Colonic mucosa (tissue), 4 donors: ENCODE measurements at regions not wholly inside any gene's neighbourhood (a gene's known extent, or its start where the extent isn't known, plus 50 kb on each side); places are given as distances from the start of the nearest gene placed in this dataset.

Experiments
- DNase-seq: peaks from one replicate; pipeline ENCODE4 v3.0.0-alpha.2; 2020
- H3K27ac ChIP-seq: fragments of 200-600 bp; one replicate; pipeline ENCODE4 v1.8.0; 2021
- H3K27me3 ChIP-seq: fragments of 200-600 bp; one replicate; pipeline ENCODE4 v1.8.0; 2021
- H3K36me3 ChIP-seq: fragments of 200-600 bp; one replicate; pipeline ENCODE4 v1.8.0; 2021
- H3K4me1 ChIP-seq: fragments of 200-600 bp; one replicate; pipeline ENCODE4 v1.8.0; 2021; ENCODE audit warnings: mild to moderate bottlenecking
- H3K4me3 ChIP-seq: fragments of 200-600 bp; one replicate; pipeline ENCODE4 v1.8.0; 2021
- H3K9ac ChIP-seq, 2 donors: one replicate each; pipeline ENCODE4 v1.7.0; 2013; ENCODE audit warnings: control low read depth in 2 of 2, low read depth in 2 of 2, low read length in 2 of 2
- H3K9me3 ChIP-seq: fragments of 200-600 bp; one replicate; pipeline ENCODE4 v1.8.0; 2021
- CTCF ChIP-seq: fragments of 200-600 bp; IDR thresholded peaks from one replicate; pipeline ENCODE4 v1.8.0; 2022; ENCODE audit warnings: antibody characterized with exemption, mild to moderate bottlenecking
- intact Hi-C: fragments of 100-400 bp; cut with DNase I; formaldehyde crosslinking; loops from one replicate; pipeline ENCODE4 v1.14.1; 2022
- donor health status: healthy.
- donor health status: DM: no; HTN: no; CAD: no.
- donor health status: DM: no; HTN: no; CAD: no.

GRCh38 chr20:4549711-4550259 is 136.5 kb upstream of the PRNP start:
- no peak for DNase-seq
- Histone ChIP-seq H3K27me3 (no peaks in the 10 kb centered on the region), H3K4me1 (no peaks in the 10 kb centered on the region), H3K9ac (no peak overlapping the region), H3K36me3 (no peaks in the 10 kb centered on the region), H3K9me3 (no peaks in the 10 kb centered on the region), H3K27ac (no peak overlapping the region), H3K4me3 (no peak overlapping the region)
- intact Hi-C loops, result no loop called here
- no peak for TF ChIP-seq CTCF

GRCh38 chr20:4548552-4548951 is 137.7 kb upstream of the PRNP start:
- no peaks in the 10 kb centered on the region for H3K9me3 ChIP-seq
- TF ChIP-seq CTCF, result no peak
- DNase-seq, result no peak
- no peaks in the 10 kb centered on the region for H3K36me3 ChIP-seq
- H3K9ac ChIP-seq, result no peak overlapping the region
- intact Hi-C loops, result no loop called here
- H3K4me1 ChIP-seq, result no peaks in the 10 kb centered on the region
- no peak overlapping the region for H3K27ac ChIP-seq
- H3K4me3 ChIP-seq, result no peak overlapping the region
- no peaks in the 10 kb centered on the region for H3K27me3 ChIP-seq

GRCh38 chr20:4546786-4547185 is 139.5 kb upstream of the PRNP start:
- H3K9me3 ChIP-seq, result no peaks in the 10 kb centered on the region
- intact Hi-C loops, result no loop called here
- TF ChIP-seq CTCF, result no peak
- H3K4me3 ChIP-seq, result no peak overlapping the region
- no peak overlapping the region for H3K9ac ChIP-seq
- H3K27me3 ChIP-seq, result no peaks in the 10 kb centered on the region
- no peak overlapping the region for H3K27ac ChIP-seq
- H3K36me3 ChIP-seq, result no peaks in the 10 kb centered on the region
- no peak for DNase-seq
- H3K4me1 ChIP-seq, result no peaks in the 10 kb centered on the region

- H3K9me3 ChIP-seq, result no peaks in the 10 kb centered on the region
- no peak overlapping the region for H3K9ac ChIP-seq
- intact Hi-C loops, result no loop called here
- no peak for TF ChIP-seq CTCF
- no peaks in the 10 kb centered on the region for H3K36me3 ChIP-seq
- DNase-seq, result no peak
- H3K27me3 ChIP-seq, result no peaks in the 10 kb centered on the region
- H3K4me3 ChIP-seq, result no peak overlapping the region
- H3K27ac ChIP-seq, result no peak overlapping the region
- no peaks in the 10 kb centered on the region for H3K4me1 ChIP-seq
Measured at GRCh38 chr20:4546342-4546741, 139.9 kb upstream of the PRNP start.

GRCh38 chr20:4545526-4545925 is 140.7 kb upstream of the PRNP start:
- no peak overlapping the region for H3K9ac ChIP-seq
- H3K9me3 ChIP-seq, result no peaks in the 10 kb centered on the region
- no peak for DNase-seq
- no peaks in the 10 kb centered on the region for H3K4me1 ChIP-seq
- H3K36me3 ChIP-seq, result no peaks in the 10 kb centered on the region
- H3K27me3 ChIP-seq, result no peaks in the 10 kb centered on the region
- H3K4me3 ChIP-seq, result no peak overlapping the region
- no peak overlapping the region for H3K27ac ChIP-seq
- intact Hi-C loops, result no loop called here
- TF ChIP-seq CTCF, result no peak

GRCh38 chr20:4544765-4545164 is 141.5 kb upstream of the PRNP start:
- Histone ChIP-seq H3K9me3 (no peaks in the 10 kb centered on the region), H3K9ac (no peak overlapping the region), H3K27me3 (no peaks in the 10 kb centered on the region), H3K27ac (no peak overlapping the region), H3K4me1 (no peaks in the 10 kb centered on the region), H3K4me3 (no peak overlapping the region), H3K36me3 (no peaks in the 10 kb centered on the region)
- no peak for DNase-seq
- TF ChIP-seq CTCF, result no peak
- intact Hi-C loops, result no loop called here
